ENCODE measurements at regions not wholly inside any gene's neighbourhood (a gene's known extent, or its start where the extent isn't known, plus 50 kb on each side); places are given as distances from the start of the nearest gene placed in this dataset.

GRCh38 chr4:128686032-128686465 lies 123.5 kb upstream of the JADE1 start:
- CTCF ChIA-PET (ENCODE audit: low intra/inter-chr PET ratio, low total read pairs) = no interaction called here
- peak; percentile 99 for TF ChIP-seq TP53 (CRISPR knock-in tag; conservative IDR thresholded peaks at IDR 0.05)
- no peak for TF ChIP-seq SNAPC5 (CRISPR knock-in tag; IDR thresholded peaks at IDR 0.05; ENCODE audit: borderline replicate concordance)
- peak; percentile 56; the same call in 1 of the 2 replicates for TF ChIP-seq ZNF780A (CRISPR knock-in tag; IDR thresholded peaks at IDR 0.05)
- Histone ChIP-seq H3K79me2 (ENCODE audit: insufficient read depth, low read length) (no peaks in the 10 kb centered on the region), H3K27ac (ENCODE audit: extremely low read length, insufficient read depth, low read length) (no peak overlapping the region), H4K20me1 (ENCODE audit: insufficient read depth, low read length) (no peaks in the 10 kb centered on the region), H3K36me3 (replicated peaks in 1 of 2; ENCODE audit: control insufficient read depth in 1 of 2, insufficient read depth in 2 of 2, low read length in 2 of 2) (no peaks in the 10 kb centered on the region), H3K9ac (ENCODE audit: insufficient read depth, low read depth, low read length) (no peak overlapping the region), H3K27me3 (ENCODE audit: control insufficient read depth in 1 of 2, insufficient read depth in 2 of 2, low read length in 2 of 2) (no peaks in the 10 kb centered on the region), H3K4me1 (ENCODE audit: insufficient read depth, low read length) (peaks cover 15% of the 10 kb centered on the region), H3K9me3 (ENCODE audit: low read length) (peaks cover 11% of the 10 kb centered on the region; the same call in 1 of the 2 replicates), H2AFZ (ENCODE audit: low read length) (no peak overlapping the region), H3K4me3 (replicated peaks in 1 of 3; ENCODE audit: insufficient read depth in 1 of 3, low read depth in 2 of 3, low read length in 3 of 3) (no peak overlapping the region), H3K4me2 (ENCODE audit: low read depth, low read length) (no peak overlapping the region)
- BruUV-seq (replicated peaks) = no TSS peak
- FAIRE-seq (no peak), DNase-seq (ENCODE audit: low spot score) (peak; percentile 20), ATAC-seq (no peak)
- POLR2A ChIA-PET = no interaction called here
- intact Hi-C loops (cut with micrococcal nuclease; ENCODE audit: unreplicated experiment) = no loop called here
- 54% methylated on average over 2 of the region's 2 CpGs for WGBS (ENCODE audit: low lambda C conversion rate)
- in situ Hi-C loops (cut with HindIII; ENCODE audit: extremely low pct_ligation_motif_present, low pct_unique_long_range_greater_than_20kb) = no loop called here

- in situ Hi-C loops (cut with HindIII; ENCODE audit: extremely low pct_ligation_motif_present, low pct_unique_long_range_greater_than_20kb) (no loop called here), intact Hi-C loops (cut with micrococcal nuclease; ENCODE audit: unreplicated experiment) (no loop called here)
- ChIA-PET POLR2A (no interaction called here), CTCF (ENCODE audit: low intra/inter-chr PET ratio, low total read pairs) (no interaction called here)
- H2AFZ ChIP-seq (ENCODE audit: low read length) = no peak overlapping the region
- H3K4me3 ChIP-seq (replicated peaks in 1 of 3; ENCODE audit: insufficient read depth in 1 of 3, low read depth in 2 of 3, low read length in 3 of 3) = no peak overlapping the region
- BruUV-seq (replicated peaks) = no TSS peak
- ATAC-seq (no peak), FAIRE-seq (no peak), DNase-seq (ENCODE audit: low spot score) (no peak)
- no peaks in the 10 kb centered on the region for H3K27me3 ChIP-seq (ENCODE audit: control insufficient read depth in 1 of 2, insufficient read depth in 2 of 2, low read length in 2 of 2)
- H3K4me2 ChIP-seq (ENCODE audit: low read depth, low read length) = no peak overlapping the region
- H3K4me1 ChIP-seq (ENCODE audit: insufficient read depth, low read length) = peaks cover 15% of the 10 kb centered on the region
- H3K9me3 ChIP-seq (ENCODE audit: low read length) = peaks cover 11% of the 10 kb centered on the region; the same call in 1 of the 2 replicates
- no peaks in the 10 kb centered on the region for H3K79me2 ChIP-seq (ENCODE audit: insufficient read depth, low read length)
- no peak overlapping the region for H3K9ac ChIP-seq (ENCODE audit: insufficient read depth, low read depth, low read length)
- no peak overlapping the region for H3K27ac ChIP-seq (ENCODE audit: extremely low read length, insufficient read depth, low read length)
- 21% methylated on average over 2 of the region's 2 CpGs for WGBS (ENCODE audit: low lambda C conversion rate)
- no peaks in the 10 kb centered on the region for H4K20me1 ChIP-seq (ENCODE audit: insufficient read depth, low read length)
- no peaks in the 10 kb centered on the region for H3K36me3 ChIP-seq (replicated peaks in 1 of 2; ENCODE audit: control insufficient read depth in 1 of 2, insufficient read depth in 2 of 2, low read length in 2 of 2)
- TF ChIP-seq HBP1 (CRISPR knock-in tag; IDR thresholded peaks at IDR 0.05; ENCODE audit: low read depth) (no peak), KDM1A (CRISPR knock-in tag; IDR thresholded peaks at IDR 0.05) (no peak), LCORL (IDR thresholded peaks at IDR 0.05) (no peak), LCORL (CRISPR knock-in tag; IDR thresholded peaks at IDR 0.05) (no peak), KLF11 (CRISPR knock-in tag; IDR thresholded peaks at IDR 0.05) (no peak), MEIS1 (CRISPR knock-in tag; IDR thresholded peaks at IDR 0.05; ENCODE audit: borderline replicate concordance) (no peak), TRIM24 (CRISPR knock-in tag; IDR thresholded peaks at IDR 0.05) (no peak), ZNF782 (CRISPR knock-in tag; IDR thresholded peaks at IDR 0.05; ENCODE audit: borderline replicate concordance) (no peak), ZNF589 (CRISPR knock-in tag; conservative IDR thresholded peaks at IDR 0.05) (no peak), NCOA2 (CRISPR knock-in tag; IDR thresholded peaks at IDR 0.05) (no peak), AGO1 (IDR thresholded peaks at IDR 0.05; ENCODE audit: low read depth, low read length, poor library complexity, severe bottlenecking) (no peak), LBX2 (CRISPR knock-in tag; IDR thresholded peaks at IDR 0.05; ENCODE audit: borderline replicate concordance) (no peak), SALL1 (CRISPR knock-in tag; IDR thresholded peaks at IDR 0.05) (no peak), CREBL2 (CRISPR knock-in tag; IDR thresholded peaks at IDR 0.05; ENCODE audit: borderline replicate concordance) (no peak), BHLHE40 (IDR thresholded peaks at IDR 0.05; ENCODE audit: low read length) (no peak), SUZ12 (IDR thresholded peaks at IDR 0.05; ENCODE audit: low read depth, low read length) (no peak)
These were observed 125.5 kb upstream of the JADE1 start for GRCh38 chr4:128684016-128684415.

Measured in HepG2 (cell line).